ENCODE measurements at regions not wholly inside any gene's neighbourhood (a gene's known extent, or its start where the extent isn't known, plus 50 kb on each side); places are given as distances from the start of the nearest gene placed in this dataset.

DNA sequence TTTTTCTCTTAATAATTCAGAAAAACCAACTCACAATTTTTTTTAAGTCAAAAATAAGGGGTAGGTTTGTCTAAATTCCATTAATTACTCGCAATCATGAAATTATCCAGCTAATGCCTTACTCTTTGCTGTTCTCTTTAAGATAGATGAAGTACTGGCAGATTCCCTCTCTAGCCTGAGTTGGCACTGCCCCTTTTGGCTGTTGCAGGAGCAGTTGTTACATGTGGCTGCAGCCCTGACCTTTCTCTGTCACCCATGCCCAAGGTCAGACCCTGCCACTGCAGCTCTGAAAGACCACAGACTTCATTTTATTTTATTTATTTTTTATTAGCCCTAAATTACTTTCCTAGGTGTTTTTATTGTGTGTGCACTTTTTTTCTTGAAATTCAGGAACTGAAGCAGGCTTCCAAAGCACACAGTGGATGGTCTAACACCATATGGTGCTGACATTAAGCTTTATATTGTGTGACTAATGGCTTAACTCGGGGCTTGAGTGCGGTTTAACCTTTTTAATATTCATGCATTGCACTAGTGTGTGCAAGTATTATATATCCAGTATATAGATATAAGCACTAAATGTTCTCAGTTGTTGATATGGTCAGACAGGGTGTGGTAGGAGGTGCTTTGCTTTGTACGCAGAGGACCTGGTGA, 313.0 kb downstream of the CDH2 start:
- no peak for TF ChIP-seq CTCF (IDR thresholded peaks at IDR 0.05)
- TF ChIP-seq POLR2A (IDR thresholded peaks at IDR 0.05) = no peak
- WGBS, 4 donors = 41 to 70% (median 58%) methylated on average over 4 of the region's 4 CpGs
- Histone ChIP-seq H3K4me3 (no peak overlapping the region), H3K9me3 (peaks cover 0 to 4% (median 0%) of the 10 kb centered on the region in 12 donors), H3K36me3 (no peaks in the 10 kb centered on the region), H3K4me1 (peaks cover 0 to 24% (median 0%) of the 10 kb centered on the region in 12 donors), H3K27ac (no peak overlapping the region), H3K27me3 (no peaks in the 10 kb centered on the region)
- intact Hi-C loops (cut with DNase I) = loop anchor here in 1 of 10 donors (5.0 kb wide), 1 partner anchor 313 kb away; the partner anchor contains the start of gene CDH2
- ATAC-seq (peak in 3 of 4 donors; percentile 41 to 68 (median 61)), DNase-seq (peak in 2 of 5 donors; percentile 10 to 39)

GRCh38 chr18:27862041-27862682, 314.8 kb downstream of the CDH2 start:
- TF ChIP-seq CTCF (IDR thresholded peaks at IDR 0.05) = no peak
- TF ChIP-seq POLR2A (IDR thresholded peaks at IDR 0.05) = no peak
- Histone ChIP-seq H3K4me3 (no peak overlapping the region), H3K9me3 (peaks cover 0 to under 1% (median 0%) of the 10 kb centered on the region in 12 donors), H3K36me3 (no peaks in the 10 kb centered on the region), H3K4me1 (peaks cover 0 to 24% (median 0%) of the 10 kb centered on the region in 12 donors), H3K27me3 (no peaks in the 10 kb centered on the region), H3K27ac (peak overlapping the region in 2 of 12 donors; percentile 19 to 49)
- intact Hi-C loops (cut with DNase I) = loop anchor here in 1 of 10 donors (5.0 kb wide), 1 partner anchor 315 kb away; the partner anchor contains the start of gene CDH2
- DNase-seq (no peak), ATAC-seq (no peak)
- WGBS, 4 donors = 49 to 60% (median 56%) methylated on average over 7 of the region's 7 CpGs

DNA sequence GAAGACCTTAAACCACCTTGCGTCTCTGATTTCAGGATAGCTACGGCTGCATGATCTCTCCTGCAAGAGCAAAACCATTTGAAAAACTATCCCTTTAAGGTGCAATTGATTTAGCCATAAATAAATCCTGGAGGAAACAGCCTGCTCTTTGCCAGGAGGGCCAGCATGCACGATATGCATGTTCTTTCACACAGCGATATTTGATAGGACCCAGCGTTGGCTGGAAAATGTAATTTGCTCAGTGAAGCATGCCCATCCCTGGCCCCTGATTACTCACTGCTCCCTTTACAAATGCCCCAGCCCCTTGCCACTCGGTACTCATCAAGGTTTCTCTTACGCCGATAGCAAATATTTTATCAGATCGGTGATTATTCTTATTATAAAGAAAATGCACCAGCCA, 315.4 kb downstream of the CDH2 start:
- WGBS, 4 donors = 51 to 60% (median 56%) methylated on average over 9 of the region's 9 CpGs
- intact Hi-C loops (cut with DNase I) = loop anchor here in 1 of 10 donors (5.0 kb wide), 1 partner anchor 316 kb away; the partner anchor contains the start of gene CDH2

More for the DNA sequence above, 315.4 kb downstream of the CDH2 start:
- H3K36me3 ChIP-seq = no peaks in the 10 kb centered on the region
- DNase-seq = peak in 1 of 5 donors; percentile 18
- no peaks in the 10 kb centered on the region for H3K27me3 ChIP-seq
- TF ChIP-seq POLR2A (IDR thresholded peaks at IDR 0.05) (no peak), CTCF (IDR thresholded peaks at IDR 0.05) (no peak)
- H3K4me3 ChIP-seq = no peak overlapping the region
- peak overlapping the region in 4 of 12 donors; percentile 9 to 49 (median 30) for H3K27ac ChIP-seq
- peaks cover 0 to 24% (median 0%) of the 10 kb centered on the region in 12 donors for H3K4me1 ChIP-seq
- H3K9me3 ChIP-seq = peaks cover 0 to 5% (median 0%) of the 10 kb centered on the region in 12 donors
- peak in 3 of 4 donors; percentile 44 to 52 (median 47) for ATAC-seq
